ENCODE measurements at regions not wholly inside any gene's neighbourhood (a gene's known extent, or its start where the extent isn't known, plus 50 kb on each side); places are given as distances from the start of the nearest gene placed in this dataset.

GRCh38 chr6:139515511-139515910 lies 141.1 kb upstream of the CITED2 start:
- Histone ChIP-seq H4K8ac (ENCODE audit: low read length) (no peak overlapping the region), H3K9ac (ENCODE audit: low read length) (no peak overlapping the region), H3K4me1 (ENCODE audit: control insufficient read depth, insufficient read depth, low read depth, low read length) (no peaks in the 10 kb centered on the region), H3K4me2 (ENCODE audit: low read length, poor library complexity, severe bottlenecking) (no peak overlapping the region), H3K14ac (ENCODE audit: low read length in 2 of 2) (no peak overlapping the region), H2AFZ (ENCODE audit: low read depth, low read length) (no peak overlapping the region), H3K18ac (ENCODE audit: low read depth in 1 of 2, low read length in 2 of 2) (no peak overlapping the region), H3K27ac (ENCODE audit: low read length, poor library complexity, severe bottlenecking) (no peak overlapping the region), H3K27me3 (ENCODE audit: control insufficient read depth in 1 of 2, insufficient read depth in 1 of 2, low read length in 2 of 2) (no peaks in the 10 kb centered on the region), H3K79me1 (replicated peaks; ENCODE audit: low read length, poor library complexity, severe bottlenecking) (no peaks in the 10 kb centered on the region), H4K91ac (ENCODE audit: low read length) (no peak overlapping the region), H3K9me3 (ENCODE audit: control insufficient read depth, low read length) (no peaks in the 10 kb centered on the region), H3K4me3 (ENCODE audit: insufficient read depth in 1 of 2, low read depth in 1 of 2, low read length in 2 of 2) (no peak overlapping the region), H2BK5ac (ENCODE audit: low read depth, low read length, poor library complexity, severe bottlenecking) (no peak overlapping the region), H3K4ac (ENCODE audit: low read depth in 1 of 2, low read length in 2 of 2) (no peak overlapping the region), H2BK12ac (ENCODE audit: low read length in 2 of 2) (no peak overlapping the region), H2BK15ac (ENCODE audit: low read depth, poor library complexity, severe bottlenecking) (no peak overlapping the region), H2BK120ac (ENCODE audit: low read depth, low read length) (no peak overlapping the region), H3K36me3 (ENCODE audit: control insufficient read depth in 1 of 2, insufficient read depth in 2 of 2, low read depth in 1 of 2, low read length in 2 of 2) (no peaks in the 10 kb centered on the region), H3K23ac (ENCODE audit: low read length in 2 of 2) (no peak overlapping the region), H2AK5ac (ENCODE audit: low read length, severe bottlenecking) (no peak overlapping the region)
- DNase-seq: peak; percentile 42
- WGBS: 71% methylated on average over 3 of the region's 3 CpGs

GRCh38 chr6:139514819-139515218 lies 140.4 kb upstream of the CITED2 start:
- H3K9me3 ChIP-seq (ENCODE audit: control insufficient read depth, low read length): no peaks in the 10 kb centered on the region
- H3K4me1 ChIP-seq (ENCODE audit: control insufficient read depth, insufficient read depth, low read depth, low read length): no peaks in the 10 kb centered on the region
- no peak overlapping the region for H2AK5ac ChIP-seq (ENCODE audit: low read length, severe bottlenecking)
- no peaks in the 10 kb centered on the region for H3K79me1 ChIP-seq (replicated peaks; ENCODE audit: low read length, poor library complexity, severe bottlenecking)
- no peak overlapping the region for H3K4me3 ChIP-seq (ENCODE audit: insufficient read depth in 1 of 2, low read depth in 1 of 2, low read length in 2 of 2)
- no peak overlapping the region for H3K4me2 ChIP-seq (ENCODE audit: low read length, poor library complexity, severe bottlenecking)
- H4K91ac ChIP-seq (ENCODE audit: low read length): no peak overlapping the region
- no peak overlapping the region for H3K14ac ChIP-seq (ENCODE audit: low read length in 2 of 2)
- H2BK15ac ChIP-seq (ENCODE audit: low read depth, poor library complexity, severe bottlenecking): no peak overlapping the region
- H3K23ac ChIP-seq (ENCODE audit: low read length in 2 of 2): no peak overlapping the region
- H4K8ac ChIP-seq (ENCODE audit: low read length): no peak overlapping the region
- H3K27ac ChIP-seq (ENCODE audit: low read length, poor library complexity, severe bottlenecking): no peak overlapping the region
- no peaks in the 10 kb centered on the region for H3K36me3 ChIP-seq (ENCODE audit: control insufficient read depth in 1 of 2, insufficient read depth in 2 of 2, low read depth in 1 of 2, low read length in 2 of 2)
- H2BK5ac ChIP-seq (ENCODE audit: low read depth, low read length, poor library complexity, severe bottlenecking): no peak overlapping the region
- H3K27me3 ChIP-seq (ENCODE audit: control insufficient read depth in 1 of 2, insufficient read depth in 1 of 2, low read length in 2 of 2): no peaks in the 10 kb centered on the region
- no peak overlapping the region for H3K9ac ChIP-seq (ENCODE audit: low read length)
- no peak overlapping the region for H2BK120ac ChIP-seq (ENCODE audit: low read depth, low read length)
- no peak overlapping the region for H2BK12ac ChIP-seq (ENCODE audit: low read length in 2 of 2)
- no peak overlapping the region for H3K18ac ChIP-seq (ENCODE audit: low read depth in 1 of 2, low read length in 2 of 2)
- no peak overlapping the region for H2AFZ ChIP-seq (ENCODE audit: low read depth, low read length)
- DNase-seq: peak; percentile 39
- 83% methylated on average over 3 of the region's 3 CpGs for WGBS
- no peak overlapping the region for H3K4ac ChIP-seq (ENCODE audit: low read depth in 1 of 2, low read length in 2 of 2)

DNA sequence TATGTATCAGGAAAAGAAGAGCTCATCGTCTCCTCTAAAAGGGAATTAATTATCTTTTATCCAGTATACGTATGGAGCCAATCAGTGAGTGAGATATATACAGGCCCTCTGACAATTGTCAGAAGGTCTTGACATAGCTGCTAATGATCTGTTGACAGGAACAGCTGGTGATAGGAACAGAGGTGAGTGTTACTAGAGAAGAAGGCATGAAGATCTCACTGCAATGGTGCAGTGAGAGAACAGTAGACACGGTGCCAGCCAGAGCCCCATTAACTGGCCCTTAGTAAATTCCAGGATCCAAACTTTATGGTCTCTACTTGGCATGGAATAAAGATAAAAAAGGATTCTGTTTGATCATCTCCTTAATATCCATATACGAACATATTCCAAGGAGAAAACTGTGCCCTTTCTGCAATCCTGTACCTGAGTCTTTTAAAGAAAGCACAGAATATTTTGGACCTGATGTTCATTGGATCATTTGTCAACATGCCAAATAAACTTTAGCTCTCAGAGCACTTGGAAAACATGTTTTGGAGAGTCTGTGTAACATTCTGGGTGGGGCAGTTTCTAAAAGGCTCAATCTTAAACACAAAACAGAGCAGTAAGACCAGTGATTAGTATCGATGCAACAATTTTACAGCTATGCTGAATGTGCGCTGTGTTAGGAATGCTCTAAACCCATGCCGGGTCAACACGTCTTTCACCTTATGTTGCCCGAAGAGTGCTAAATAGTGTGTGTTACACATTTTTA lies 135.8 kb upstream of the CITED2 start:
- Histone ChIP-seq H2BK15ac (ENCODE audit: low read depth, poor library complexity, severe bottlenecking) (no peak overlapping the region), H2BK12ac (ENCODE audit: low read length in 2 of 2) (no peak overlapping the region), H3K9ac (ENCODE audit: low read length) (no peak overlapping the region), H3K9me3 (ENCODE audit: control insufficient read depth, low read length) (no peaks in the 10 kb centered on the region), H2BK5ac (ENCODE audit: low read depth, low read length, poor library complexity, severe bottlenecking) (no peak overlapping the region), H3K79me1 (replicated peaks; ENCODE audit: low read length, poor library complexity, severe bottlenecking) (no peaks in the 10 kb centered on the region), H3K36me3 (ENCODE audit: control insufficient read depth in 1 of 2, insufficient read depth in 2 of 2, low read depth in 1 of 2, low read length in 2 of 2) (no peaks in the 10 kb centered on the region), H2AK5ac (ENCODE audit: low read length, severe bottlenecking) (no peak overlapping the region), H3K23ac (ENCODE audit: low read length in 2 of 2) (no peak overlapping the region), H3K4me3 (ENCODE audit: insufficient read depth in 1 of 2, low read depth in 1 of 2, low read length in 2 of 2) (no peak overlapping the region), H4K8ac (ENCODE audit: low read length) (no peak overlapping the region), H3K4me2 (ENCODE audit: low read length, poor library complexity, severe bottlenecking) (no peak overlapping the region), H3K18ac (ENCODE audit: low read depth in 1 of 2, low read length in 2 of 2) (peak overlapping the region in 1 of 2 experiments; percentile 24), H3K4ac (ENCODE audit: low read depth in 1 of 2, low read length in 2 of 2) (no peak overlapping the region), H3K4me1 (ENCODE audit: control insufficient read depth, insufficient read depth, low read depth, low read length) (no peaks in the 10 kb centered on the region), H3K27me3 (ENCODE audit: control insufficient read depth in 1 of 2, insufficient read depth in 1 of 2, low read length in 2 of 2) (no peaks in the 10 kb centered on the region), H4K91ac (ENCODE audit: low read length) (no peak overlapping the region), H2AFZ (ENCODE audit: low read depth, low read length) (no peak overlapping the region), H3K14ac (ENCODE audit: low read length in 2 of 2) (peak overlapping the region in 1 of 2 experiments; percentile 60), H3K27ac (ENCODE audit: low read length, poor library complexity, severe bottlenecking) (no peak overlapping the region), H2BK120ac (ENCODE audit: low read depth, low read length) (no peak overlapping the region)
- 86% methylated on average over 7 of the region's 9 CpGs for WGBS
- DNase-seq: no peak

- H2AFZ ChIP-seq (ENCODE audit: low read depth, low read length): no peak overlapping the region
- H4K91ac ChIP-seq (ENCODE audit: low read length): no peak overlapping the region
- DNase-seq: no peak
- H3K18ac ChIP-seq (ENCODE audit: low read depth in 1 of 2, low read length in 2 of 2): no peak overlapping the region
- no peaks in the 10 kb centered on the region for H3K9me3 ChIP-seq (ENCODE audit: control insufficient read depth, low read length)
- no peaks in the 10 kb centered on the region for H3K4me1 ChIP-seq (ENCODE audit: control insufficient read depth, insufficient read depth, low read depth, low read length)
- no peak overlapping the region for H4K8ac ChIP-seq (ENCODE audit: low read length)
- no peak overlapping the region for H2AK5ac ChIP-seq (ENCODE audit: low read length, severe bottlenecking)
- H3K4ac ChIP-seq (ENCODE audit: low read depth in 1 of 2, low read length in 2 of 2): no peak overlapping the region
- no peak overlapping the region for H2BK5ac ChIP-seq (ENCODE audit: low read depth, low read length, poor library complexity, severe bottlenecking)
- H3K9ac ChIP-seq (ENCODE audit: low read length): no peak overlapping the region
- H2BK15ac ChIP-seq (ENCODE audit: low read depth, poor library complexity, severe bottlenecking): no peak overlapping the region
- H3K79me1 ChIP-seq (replicated peaks; ENCODE audit: low read length, poor library complexity, severe bottlenecking): no peaks in the 10 kb centered on the region
- no peak overlapping the region for H2BK120ac ChIP-seq (ENCODE audit: low read depth, low read length)
- H3K4me3 ChIP-seq (ENCODE audit: insufficient read depth in 1 of 2, low read depth in 1 of 2, low read length in 2 of 2): no peak overlapping the region
- 93% methylated on average over 4 of the region's 4 CpGs for WGBS
- H2BK12ac ChIP-seq (ENCODE audit: low read length in 2 of 2): no peak overlapping the region
- no peak overlapping the region for H3K14ac ChIP-seq (ENCODE audit: low read length in 2 of 2)
- H3K27ac ChIP-seq (ENCODE audit: low read length, poor library complexity, severe bottlenecking): no peak overlapping the region
- no peaks in the 10 kb centered on the region for H3K36me3 ChIP-seq (ENCODE audit: control insufficient read depth in 1 of 2, insufficient read depth in 2 of 2, low read depth in 1 of 2, low read length in 2 of 2)
- no peaks in the 10 kb centered on the region for H3K27me3 ChIP-seq (ENCODE audit: control insufficient read depth in 1 of 2, insufficient read depth in 1 of 2, low read length in 2 of 2)
- no peak overlapping the region for H3K4me2 ChIP-seq (ENCODE audit: low read length, poor library complexity, severe bottlenecking)
- no peak overlapping the region for H3K23ac ChIP-seq (ENCODE audit: low read length in 2 of 2)
These were observed 134.7 kb upstream of the CITED2 start for GRCh38 chr6:139509167-139509566.
